ENCODE measurements at regions not wholly inside any gene's neighbourhood (a gene's known extent, or its start where the extent isn't known, plus 50 kb on each side); places are given as distances from the start of the nearest gene placed in this dataset.

DNA sequence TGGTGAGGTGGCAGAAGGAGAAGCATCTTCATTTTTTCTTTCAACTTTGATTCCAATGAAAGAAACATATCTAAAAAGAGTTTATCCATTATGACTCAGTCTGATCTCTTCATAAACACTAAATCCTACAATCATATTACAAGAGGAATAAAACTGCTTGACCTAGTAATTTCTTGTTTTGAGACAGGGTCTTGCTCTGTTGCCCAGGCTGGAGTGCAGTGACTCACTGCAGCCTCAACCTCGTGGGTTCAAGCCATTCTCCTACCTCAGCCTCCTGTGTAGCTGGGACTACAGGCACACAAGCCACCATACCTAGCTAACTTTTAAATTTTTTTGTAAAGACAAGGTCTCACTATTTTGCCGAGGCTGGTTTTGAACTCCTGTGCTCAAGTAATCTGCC is 147.2 kb downstream of the NDUFA12 start (continued):
- TF ChIP-seq, protein P1, sequence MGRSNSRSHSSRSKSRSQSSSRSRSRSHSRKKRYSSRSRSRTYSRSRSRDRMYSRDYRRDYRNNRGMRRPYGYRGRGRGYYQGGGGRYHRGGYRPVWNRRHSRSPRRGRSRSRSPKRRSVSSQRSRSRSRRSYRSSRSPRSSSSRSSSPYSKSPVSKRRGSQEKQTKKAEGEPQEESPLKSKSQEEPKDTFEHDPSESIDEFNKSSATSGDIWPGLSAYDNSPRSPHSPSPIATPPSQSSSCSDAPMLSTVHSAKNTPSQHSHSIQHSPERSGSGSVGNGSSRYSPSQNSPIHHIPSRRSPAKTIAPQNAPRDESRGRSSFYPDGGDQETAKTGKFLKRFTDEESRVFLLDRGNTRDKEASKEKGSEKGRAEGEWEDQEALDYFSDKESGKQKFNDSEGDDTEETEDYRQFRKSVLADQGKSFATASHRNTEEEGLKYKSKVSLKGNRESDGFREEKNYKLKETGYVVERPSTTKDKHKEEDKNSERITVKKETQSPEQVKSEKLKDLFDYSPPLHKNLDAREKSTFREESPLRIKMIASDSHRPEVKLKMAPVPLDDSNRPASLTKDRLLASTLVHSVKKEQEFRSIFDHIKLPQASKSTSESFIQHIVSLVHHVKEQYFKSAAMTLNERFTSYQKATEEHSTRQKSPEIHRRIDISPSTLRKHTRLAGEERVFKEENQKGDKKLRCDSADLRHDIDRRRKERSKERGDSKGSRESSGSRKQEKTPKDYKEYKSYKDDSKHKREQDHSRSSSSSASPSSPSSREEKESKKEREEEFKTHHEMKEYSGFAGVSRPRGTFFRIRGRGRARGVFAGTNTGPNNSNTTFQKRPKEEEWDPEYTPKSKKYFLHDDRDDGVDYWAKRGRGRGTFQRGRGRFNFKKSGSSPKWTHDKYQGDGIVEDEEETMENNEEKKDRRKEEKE (IDR thresholded peaks at IDR 0.05), result no peak
- TF ChIP-seq, protein P2, sequence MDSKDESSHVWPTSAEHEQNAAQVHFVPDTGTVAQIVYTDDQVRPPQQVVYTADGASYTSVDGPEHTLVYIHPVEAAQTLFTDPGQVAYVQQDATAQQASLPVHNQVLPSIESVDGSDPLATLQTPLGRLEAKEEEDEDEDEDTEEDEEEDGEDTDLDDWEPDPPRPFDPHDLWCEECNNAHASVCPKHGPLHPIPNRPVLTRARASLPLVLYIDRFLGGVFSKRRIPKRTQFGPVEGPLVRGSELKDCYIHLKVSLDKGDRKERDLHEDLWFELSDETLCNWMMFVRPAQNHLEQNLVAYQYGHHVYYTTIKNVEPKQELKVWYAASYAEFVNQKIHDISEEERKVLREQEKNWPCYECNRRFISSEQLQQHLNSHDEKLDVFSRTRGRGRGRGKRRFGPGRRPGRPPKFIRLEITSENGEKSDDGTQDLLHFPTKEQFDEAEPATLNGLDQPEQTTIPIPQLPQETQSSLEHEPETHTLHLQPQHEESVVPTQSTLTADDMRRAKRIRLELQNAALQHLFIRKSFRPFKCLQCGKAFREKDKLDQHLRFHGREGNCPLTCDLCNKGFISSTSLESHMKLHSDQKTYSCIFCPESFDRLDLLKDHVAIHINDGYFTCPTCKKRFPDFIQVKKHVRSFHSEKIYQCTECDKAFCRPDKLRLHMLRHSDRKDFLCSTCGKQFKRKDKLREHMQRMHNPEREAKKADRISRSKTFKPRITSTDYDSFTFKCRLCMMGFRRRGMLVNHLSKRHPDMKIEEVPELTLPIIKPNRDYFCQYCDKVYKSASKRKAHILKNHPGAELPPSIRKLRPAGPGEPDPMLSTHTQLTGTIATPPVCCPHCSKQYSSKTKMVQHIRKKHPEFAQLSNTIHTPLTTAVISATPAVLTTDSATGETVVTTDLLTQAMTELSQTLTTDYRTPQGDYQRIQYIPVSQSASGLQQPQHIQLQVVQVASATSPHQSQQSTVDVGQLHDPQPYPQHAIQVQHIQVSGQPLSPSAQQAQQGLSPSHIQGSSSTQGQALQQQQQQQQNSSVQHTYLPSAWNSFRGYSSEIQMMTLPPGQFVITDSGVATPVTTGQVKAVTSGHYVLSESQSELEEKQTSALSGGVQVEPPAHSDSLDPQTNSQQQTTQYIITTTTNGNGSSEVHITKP (CRISPR knock-in tag; IDR thresholded peaks at IDR 0.05; ENCODE audit: low read depth), result no peak
- TF ChIP-seq FOXK2 (IDR thresholded peaks at IDR 0.05) (no peak), ZNF7 (CRISPR knock-in tag; IDR thresholded peaks at IDR 0.05) (no peak), KAT2B (IDR thresholded peaks at IDR 0.05; ENCODE audit: borderline replicate concordance, low read depth, low read length) (no peak), TRIM24 (CRISPR knock-in tag; IDR thresholded peaks at IDR 0.05) (no peak), NR2F2 (IDR thresholded peaks at IDR 0.05; ENCODE audit: borderline replicate concordance, low read depth) (no peak)

DNA sequence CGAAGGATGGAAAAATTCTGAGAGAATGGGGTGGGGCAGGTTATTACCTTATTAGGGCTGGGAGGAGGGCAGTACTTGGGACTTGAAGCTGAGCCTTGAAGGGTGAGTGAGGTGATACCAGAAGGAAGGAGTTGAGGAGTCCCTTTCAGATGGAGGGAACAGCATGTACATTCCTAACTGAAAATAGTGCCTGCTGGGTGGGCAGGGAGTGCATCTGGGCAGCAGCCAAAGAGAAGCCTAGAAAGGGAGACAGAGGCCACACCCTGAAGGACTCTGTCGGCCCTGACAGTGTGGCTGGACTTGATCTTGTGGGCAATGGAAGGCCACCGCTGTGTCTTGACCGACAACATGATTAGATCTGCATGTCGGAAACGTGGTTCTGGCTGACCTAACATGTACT is 147.6 kb downstream of the NDUFA12 start:
- Histone ChIP-seq H3K36me3 (replicated peaks in 1 of 2; ENCODE audit: control insufficient read depth in 1 of 2, insufficient read depth in 2 of 2, low read length in 2 of 2) (no peaks in the 10 kb centered on the region), H3K27ac (ENCODE audit: extremely low read length, insufficient read depth, low read length) (no peak overlapping the region), H3K9ac (ENCODE audit: insufficient read depth, low read depth, low read length) (no peak overlapping the region), H3K4me3 (replicated peaks in 1 of 3; ENCODE audit: insufficient read depth in 1 of 3, low read depth in 2 of 3, low read length in 3 of 3) (no peak overlapping the region), H3K4me1 (ENCODE audit: insufficient read depth, low read length) (no peaks in the 10 kb centered on the region), H2AFZ (ENCODE audit: low read length) (no peak overlapping the region), H3K27me3 (ENCODE audit: control insufficient read depth in 1 of 2, insufficient read depth in 2 of 2, low read length in 2 of 2) (0 out of 5 replicates have a peak, but pooled peaks cover 0 to 10% of the 10 kb centered on the region in 2 experiments), H4K20me1 (ENCODE audit: insufficient read depth, low read length) (no peaks in the 10 kb centered on the region), H3K4me2 (ENCODE audit: low read depth, low read length) (no peak overlapping the region), H3K79me2 (ENCODE audit: insufficient read depth, low read length) (no peaks in the 10 kb centered on the region), H3K9me3 (ENCODE audit: low read length) (no peaks in the 10 kb centered on the region)
- ATAC-seq, result no peak
- FAIRE-seq, result no peak
- in situ Hi-C loops (cut with HindIII; ENCODE audit: extremely low pct_ligation_motif_present, low pct_unique_long_range_greater_than_20kb), result no loop called here
- BruUV-seq (replicated peaks), result no TSS peak
- CTCF ChIA-PET (ENCODE audit: low intra/inter-chr PET ratio, low total read pairs), result no interaction called here
- WGBS (ENCODE audit: low lambda C conversion rate), result 49% methylated on average over 6 of the region's 6 CpGs
- intact Hi-C loops (cut with micrococcal nuclease; ENCODE audit: unreplicated experiment), result no loop called here
- POLR2A ChIA-PET, result no interaction called here
- no peak for DNase-seq (ENCODE audit: low spot score)
- TF ChIP-seq, protein P3, sequence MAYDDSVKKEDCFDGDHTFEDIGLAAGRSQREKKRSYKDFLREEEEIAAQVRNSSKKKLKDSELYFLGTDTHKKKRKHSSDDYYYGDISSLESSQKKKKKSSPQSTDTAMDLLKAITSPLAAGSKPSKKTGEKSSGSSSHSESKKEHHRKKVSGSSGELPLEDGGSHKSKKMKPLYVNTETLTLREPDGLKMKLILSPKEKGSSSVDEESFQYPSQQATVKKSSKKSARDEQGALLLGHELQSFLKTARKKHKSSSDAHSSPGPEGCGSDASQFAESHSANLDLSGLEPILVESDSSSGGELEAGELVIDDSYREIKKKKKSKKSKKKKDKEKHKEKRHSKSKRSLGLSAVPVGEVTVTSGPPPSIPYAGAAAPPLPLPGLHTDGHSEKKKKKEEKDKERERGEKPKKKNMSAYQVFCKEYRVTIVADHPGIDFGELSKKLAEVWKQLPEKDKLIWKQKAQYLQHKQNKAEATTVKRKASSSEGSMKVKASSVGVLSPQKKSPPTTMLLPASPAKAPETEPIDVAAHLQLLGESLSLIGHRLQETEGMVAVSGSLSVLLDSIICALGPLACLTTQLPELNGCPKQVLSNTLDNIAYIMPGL (CRISPR knock-in tag; IDR thresholded peaks at IDR 0.05; ENCODE audit: borderline replicate concordance in 1 of 2, low read depth in 1 of 2), result no peak
- no peak for TF ChIP-seq KLF13 (CRISPR knock-in tag; IDR thresholded peaks at IDR 0.05)
- TF ChIP-seq, protein P4, sequence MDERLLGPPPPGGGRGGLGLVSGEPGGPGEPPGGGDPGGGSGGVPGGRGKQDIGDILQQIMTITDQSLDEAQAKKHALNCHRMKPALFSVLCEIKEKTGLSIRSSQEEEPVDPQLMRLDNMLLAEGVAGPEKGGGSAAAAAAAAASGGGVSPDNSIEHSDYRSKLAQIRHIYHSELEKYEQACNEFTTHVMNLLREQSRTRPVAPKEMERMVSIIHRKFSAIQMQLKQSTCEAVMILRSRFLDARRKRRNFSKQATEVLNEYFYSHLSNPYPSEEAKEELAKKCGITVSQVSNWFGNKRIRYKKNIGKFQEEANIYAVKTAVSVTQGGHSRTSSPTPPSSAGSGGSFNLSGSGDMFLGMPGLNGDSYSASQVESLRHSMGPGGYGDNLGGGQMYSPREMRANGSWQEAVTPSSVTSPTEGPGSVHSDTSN (CRISPR knock-in tag; IDR thresholded peaks at IDR 0.05), result no peak
- TF ChIP-seq, protein P5, sequence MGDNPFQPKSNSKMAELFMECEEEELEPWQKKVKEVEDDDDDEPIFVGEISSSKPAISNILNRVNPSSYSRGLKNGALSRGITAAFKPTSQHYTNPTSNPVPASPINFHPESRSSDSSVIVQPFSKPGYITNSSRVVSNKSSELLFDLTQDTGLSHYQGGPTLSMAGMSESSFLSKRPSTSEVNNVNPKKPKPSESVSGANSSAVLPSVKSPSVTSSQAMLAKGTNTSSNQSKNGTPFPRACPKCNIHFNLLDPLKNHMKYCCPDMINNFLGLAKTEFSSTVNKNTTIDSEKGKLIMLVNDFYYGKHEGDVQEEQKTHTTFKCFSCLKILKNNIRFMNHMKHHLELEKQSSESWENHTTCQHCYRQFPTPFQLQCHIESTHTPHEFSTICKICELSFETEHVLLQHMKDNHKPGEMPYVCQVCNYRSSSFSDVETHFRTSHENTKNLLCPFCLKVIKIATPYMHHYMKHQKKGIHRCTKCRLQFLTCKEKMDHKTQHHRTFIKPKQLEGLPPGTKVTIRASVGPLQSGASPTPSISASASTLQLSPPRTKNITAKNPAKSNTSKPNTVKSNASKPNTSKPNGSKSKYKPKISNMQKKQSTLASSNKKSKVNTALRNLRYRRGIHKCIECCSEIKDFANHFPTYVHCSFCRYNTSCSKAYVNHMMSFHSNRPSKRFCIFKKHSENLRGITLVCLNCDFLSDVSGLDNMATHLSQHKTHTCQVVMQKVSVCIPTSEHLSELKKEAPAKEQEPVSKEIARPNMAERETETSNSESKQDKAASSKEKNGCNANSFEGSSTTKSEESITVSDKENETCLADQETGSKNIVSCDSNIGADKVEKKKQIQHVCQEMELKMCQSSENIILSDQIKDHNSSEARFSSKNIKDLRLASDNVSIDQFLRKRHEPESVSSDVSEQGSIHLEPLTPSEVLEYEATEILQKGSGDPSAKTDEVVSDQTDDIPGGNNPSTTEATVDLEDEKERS (CRISPR knock-in tag; IDR thresholded peaks at IDR 0.05), result no peak
